Fibroblast of villous mesenchyme (primary cell): ENCODE measurements at regions not wholly inside any gene's neighbourhood (a gene's known extent, or its start where the extent isn't known, plus 50 kb on each side); places are given as distances from the start of the nearest gene placed in this dataset.

Source experiments
- DNase-seq: peaks from one replicate; pipeline ENCODE4 v3.0.0-alpha.2; 2010; ENCODE audit warnings: low read depth
- H3K4me3 ChIP-seq: 2 replicates; pipeline ENCODE4 v1.5.1; 2011; ENCODE audit warnings: low read depth, mild to moderate bottlenecking, low read length
- CTCF ChIP-seq: IDR thresholded peaks from 2 replicates; pipeline ENCODE4 v1.5.1; 2012; ENCODE audit warnings: low read depth, mild to moderate bottlenecking, low read length; ENCODE audit not compliant: insufficient read depth

GRCh38 chr7:17090751-17091150 is 207.7 kb upstream of the AHR start:
- TF ChIP-seq CTCF: no peak
- no peak overlapping the region for H3K4me3 ChIP-seq
- peak; percentile 41 for DNase-seq

- DNase-seq: no peak
- no peak for TF ChIP-seq CTCF
Observed at GRCh38 chr7:17093461-17093860, 205.0 kb upstream of the AHR start.

GRCh38 chr7:17094963-17095574 is 203.4 kb upstream of the AHR start:
- TF ChIP-seq CTCF: no peak
- H3K4me3 ChIP-seq: no peak overlapping the region
- peak; percentile 6 for DNase-seq

More at GRCh38 chr7:17093461-17093860, 205.0 kb upstream of the AHR start:
- H3K4me3 ChIP-seq: no peak overlapping the region

GRCh38 chr7:17095931-17096330 is 202.5 kb upstream of the AHR start:
- no peak for TF ChIP-seq CTCF
- DNase-seq: no peak

GRCh38 chr7:17097668-17098297 is 200.7 kb upstream of the AHR start:
- peak; percentile 13 for DNase-seq
- no peak overlapping the region for H3K4me3 ChIP-seq
- TF ChIP-seq CTCF: no peak

More at GRCh38 chr7:17095931-17096330, 202.5 kb upstream of the AHR start:
- no peak overlapping the region for H3K4me3 ChIP-seq

- no peak for TF ChIP-seq CTCF
- DNase-seq: no peak
- H3K4me3 ChIP-seq: no peak overlapping the region
Observed at GRCh38 chr7:17098515-17098914, 199.9 kb upstream of the AHR start.
